Ureter (tissue), 1 donor: ENCODE measurements at regions not wholly inside any gene's neighbourhood (a gene's known extent, or its start where the extent isn't known, plus 50 kb on each side); places are given as distances from the start of the nearest gene placed in this dataset.
"Not testable (repeated sequence)": the region's sequence is repeated elsewhere in the genome, so short reads cannot be mapped to it uniquely, and the experiment has no call there.

Experiments used
- DNase-seq: peaks from one replicate; pipeline ENCODE4 v3.0.0-alpha.2; 2020; ENCODE audit warnings: low spot score
- donor health status: DM: yes; HTN: yes; CAD: no.

- DNase-seq, result no peak
These were observed 52.3 kb upstream of the ARMC3 start for GRCh38 chr10:22875581-22875980.

DNA sequence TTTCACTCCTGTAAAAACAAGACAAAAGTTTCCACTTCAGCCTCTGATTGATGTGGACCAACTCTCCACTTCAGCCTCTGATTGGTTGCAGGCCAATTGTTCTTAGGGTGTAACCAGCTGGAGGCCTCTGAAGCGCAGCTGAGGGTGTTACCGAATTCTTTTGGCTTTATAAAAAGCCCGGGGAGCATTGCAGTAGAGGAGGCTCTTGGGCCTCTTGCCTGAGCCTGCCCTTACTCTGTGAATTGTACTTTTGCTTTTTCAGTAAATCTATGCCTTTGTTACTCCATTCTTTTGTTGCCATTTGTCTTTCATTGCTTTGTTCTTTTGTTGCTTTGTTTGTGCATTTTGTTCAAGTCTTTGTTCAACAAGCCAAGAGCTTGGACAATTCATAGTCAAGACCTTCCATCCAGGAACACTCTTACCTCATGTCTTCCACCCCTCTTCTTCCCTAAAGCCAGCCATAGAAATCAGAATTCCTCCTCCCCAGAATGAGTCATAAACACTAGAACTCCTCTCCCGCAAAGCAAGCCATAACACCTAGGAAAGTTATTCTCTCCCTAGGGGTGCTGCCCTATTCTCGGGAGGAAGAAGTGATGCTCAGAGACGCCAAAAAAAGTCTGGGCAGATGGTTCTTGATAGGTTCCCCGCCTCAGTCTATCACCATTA is 53.5 kb upstream of the ARMC3 start:
- no peak for DNase-seq

DNA sequence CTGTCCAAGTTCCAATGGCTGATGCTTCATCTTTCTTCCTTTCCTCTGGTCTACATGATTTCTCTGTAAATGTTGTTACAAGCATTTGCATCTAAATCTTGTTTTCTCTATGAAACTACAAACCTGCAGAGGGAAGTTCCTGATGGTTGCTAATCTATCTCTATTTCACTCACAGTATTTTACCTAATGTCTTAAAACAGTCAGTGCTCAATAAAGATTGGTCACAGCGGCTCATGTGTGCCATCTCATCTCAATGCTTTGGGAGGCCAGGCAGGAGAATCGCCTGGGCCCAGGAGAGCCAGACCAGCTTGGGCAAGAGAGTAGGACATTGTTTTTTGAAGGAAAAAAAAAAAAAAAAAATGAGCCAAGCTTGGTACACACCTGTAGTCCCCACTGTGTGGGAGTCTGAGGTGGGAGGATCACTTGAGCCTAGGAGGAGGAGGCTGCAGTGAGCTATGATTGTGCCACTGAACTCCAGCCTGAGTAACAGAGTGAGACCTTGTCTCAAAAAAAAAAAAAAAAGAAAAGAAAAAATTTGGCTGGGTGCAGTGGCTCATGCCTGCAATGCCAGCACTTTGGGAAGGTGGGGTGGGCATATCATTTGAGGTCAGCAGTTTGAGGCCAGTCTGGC is 71.3 kb upstream of the ARMC3 start:
- DNase-seq, result no peak

DNA sequence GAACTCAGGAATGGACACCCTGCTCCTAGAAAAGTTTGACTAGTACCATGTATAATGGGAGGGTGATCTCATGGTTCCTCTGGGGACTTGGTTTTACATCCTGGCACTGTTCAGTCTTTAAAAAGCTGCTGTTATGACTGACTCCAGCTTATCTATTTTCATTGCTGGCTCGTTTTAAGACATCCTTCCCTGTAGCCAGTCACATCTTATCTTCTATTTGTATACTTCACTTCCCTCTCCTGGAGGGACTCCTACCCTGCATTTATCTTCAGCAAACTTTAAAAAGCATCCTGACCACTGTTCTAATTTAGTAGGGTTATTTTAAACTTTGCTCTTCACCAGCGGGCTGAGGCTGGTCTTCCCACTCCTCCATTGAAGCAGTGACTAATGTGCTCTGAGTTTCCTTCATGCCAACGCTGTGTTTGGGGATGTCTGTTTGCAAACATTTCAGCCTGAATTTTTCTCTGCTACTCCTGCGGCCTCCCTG is 72.9 kb upstream of the ARMC3 start:
- DNase-seq, result no peak

DNA sequence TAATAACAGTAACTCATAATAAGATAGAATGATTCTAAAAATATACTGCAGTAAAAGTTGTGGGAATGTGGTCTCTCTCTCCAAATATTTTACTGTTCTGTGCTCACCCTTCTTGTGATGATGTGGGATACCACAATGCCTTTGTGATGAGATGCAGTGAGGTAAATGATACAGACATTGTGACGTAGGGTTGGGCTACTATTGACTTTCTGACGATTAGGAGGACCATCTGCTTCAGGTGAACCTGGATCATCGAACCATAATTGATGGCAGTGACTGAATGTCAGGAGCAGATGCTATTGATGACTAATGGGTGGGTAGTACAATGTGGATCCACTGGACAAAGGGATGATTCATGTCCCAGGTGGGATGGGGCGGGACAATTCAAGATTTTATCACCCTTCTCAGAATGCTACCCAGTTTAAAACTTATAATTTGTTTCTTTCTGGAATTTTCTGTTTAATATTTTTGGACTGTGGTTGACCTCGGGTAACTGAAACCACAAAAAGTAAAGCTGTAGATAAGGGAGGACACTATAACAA is 73.9 kb upstream of the ARMC3 start:
- DNase-seq, result no peak

- no peak for DNase-seq
These were observed 75.0 kb upstream of the ARMC3 start for GRCh38 chr10:22852712-22853353.

DNA sequence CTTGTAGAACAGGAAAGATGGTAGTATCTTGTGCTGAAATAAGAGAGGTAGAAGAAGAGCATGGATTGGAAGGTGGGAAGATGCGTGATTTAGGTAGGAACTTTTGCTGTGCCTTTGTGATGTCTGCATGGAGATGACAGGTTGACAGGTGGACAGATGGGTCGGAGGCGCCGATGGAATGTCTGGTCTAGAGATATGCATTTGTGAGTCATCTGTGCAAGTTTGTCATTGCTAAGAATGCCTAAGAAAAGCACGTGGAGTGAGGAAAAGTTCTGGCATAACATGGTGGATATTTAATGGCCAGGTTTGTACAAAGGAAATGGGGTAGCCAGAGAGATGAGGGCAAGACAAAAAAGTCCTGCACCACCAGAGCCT is 76.0 kb upstream of the ARMC3 start:
- DNase-seq, result no peak

DNA sequence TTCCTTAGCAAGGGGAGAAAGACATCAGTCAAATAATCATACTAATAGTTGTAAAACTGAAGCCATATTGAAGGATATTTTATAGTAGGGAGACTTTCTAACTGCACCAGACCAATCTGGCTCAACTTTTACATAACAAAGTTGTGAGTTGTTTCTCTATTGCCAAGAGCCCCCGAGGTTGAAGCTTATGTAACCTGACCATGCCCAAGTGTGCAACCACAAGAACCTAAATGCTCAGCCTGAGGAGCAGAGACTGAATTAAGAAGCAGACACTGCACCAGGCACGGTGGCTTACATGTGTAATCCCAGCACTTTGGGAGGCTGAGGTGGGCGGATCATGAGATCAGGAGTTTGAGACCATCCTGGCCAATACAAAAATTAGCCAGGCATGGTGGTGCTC is 77.3 kb upstream of the ARMC3 start:
- DNase-seq, result no peak

GRCh38 chr10:22849077-22849805 is 78.6 kb upstream of the ARMC3 start:
- peak; percentile 68 for DNase-seq

GRCh38 chr10:22848509-22848908 is 79.3 kb upstream of the ARMC3 start:
- DNase-seq, result no peak

GRCh38 chr10:22846294-22846693 is 81.6 kb upstream of the ARMC3 start:
- DNase-seq, result no peak

DNA sequence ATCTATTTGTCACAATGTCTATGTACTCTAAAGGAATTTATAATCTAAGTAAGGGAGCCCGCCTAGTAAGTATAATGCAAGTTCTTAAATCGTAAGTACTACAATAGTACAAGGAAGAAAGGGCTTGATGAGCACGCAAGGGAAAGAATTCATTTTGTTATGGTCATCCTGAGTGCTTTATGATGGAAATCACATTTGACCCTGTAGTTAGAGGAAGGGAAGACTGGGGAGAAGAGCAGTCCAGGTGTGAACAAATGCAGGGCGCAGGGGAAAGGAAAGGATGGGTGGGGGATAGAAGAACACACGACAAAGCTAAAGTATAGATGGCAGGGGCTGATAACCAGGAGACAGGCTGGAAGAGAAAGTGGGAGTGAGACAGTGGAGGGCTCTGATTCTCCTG is 88.2 kb upstream of the ARMC3 start:
- DNase-seq, result no peak

DNA sequence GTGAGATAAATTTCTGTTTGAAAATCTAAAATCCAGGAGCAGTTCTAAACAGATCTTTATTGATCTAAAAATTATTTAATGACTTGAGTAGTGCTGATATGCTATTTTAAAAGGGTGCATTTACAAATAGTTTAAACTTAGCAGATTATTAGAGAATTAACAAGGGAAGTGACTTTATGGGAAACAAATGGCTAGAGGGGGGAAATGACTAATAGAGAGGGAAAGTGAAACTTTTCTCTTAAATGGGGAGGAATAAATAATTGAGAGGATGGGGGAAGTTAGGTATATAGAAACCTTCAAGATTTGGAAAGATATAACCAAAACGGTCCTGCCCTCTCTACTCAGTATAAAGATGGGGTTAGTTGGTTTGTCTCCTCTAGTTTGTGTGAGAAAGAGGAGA is 90.1 kb upstream of the ARMC3 start:
- no peak for DNase-seq

GRCh38 chr10:22837351-22837750 is 90.5 kb upstream of the ARMC3 start:
- DNase-seq, result no peak

GRCh38 chr10:22834471-22834870 is 93.4 kb upstream of the ARMC3 start:
- no peak for DNase-seq

- no peak for DNase-seq
These were observed 94.1 kb upstream of the ARMC3 start for GRCh38 chr10:22833781-22834180.

GRCh38 chr10:22833353-22833752 is 94.5 kb upstream of the ARMC3 start:
- no peak for DNase-seq

GRCh38 chr10:22832851-22833250 is 95.0 kb upstream of the ARMC3 start:
- DNase-seq, result no peak

- no peak for DNase-seq
These were observed 95.7 kb upstream of the ARMC3 start for GRCh38 chr10:22832066-22832602.

GRCh38 chr10:22831586-22831985 is 96.3 kb upstream of the ARMC3 start:
- DNase-seq, result no peak

- not testable (repeated sequence) for DNase-seq
These were observed 99.1 kb upstream of the ARMC3 start for GRCh38 chr10:22828712-22829111.

DNA sequence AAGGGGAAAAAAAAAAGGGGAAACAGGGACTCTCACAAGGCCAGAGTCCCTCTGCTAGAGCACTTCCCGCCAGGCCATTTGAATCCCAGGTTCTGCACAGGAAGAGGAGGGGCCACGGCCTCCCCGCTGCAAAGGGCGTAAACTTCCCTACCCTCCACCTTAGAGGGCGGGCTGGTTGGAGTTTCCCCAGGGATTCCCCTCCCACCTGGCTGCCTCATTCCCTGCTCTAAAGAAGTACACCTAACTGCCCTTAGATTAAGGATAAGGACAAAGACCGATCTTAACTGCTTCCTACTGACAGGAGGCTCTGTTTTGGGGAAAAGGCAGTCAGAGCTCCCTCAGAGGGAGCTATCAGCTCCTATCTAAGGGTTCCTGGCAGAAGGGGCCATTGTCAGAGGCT is 102.0 kb upstream of the ARMC3 start:
- DNase-seq, result no peak
